Uterus (tissue), 3 donors: ENCODE measurements at regions not wholly inside any gene's neighbourhood (a gene's known extent, or its start where the extent isn't known, plus 50 kb on each side); places are given as distances from the start of the nearest gene placed in this dataset.
"Not testable (repeated sequence)": the region's sequence is repeated elsewhere in the genome, so short reads cannot be mapped to it uniquely, and the experiment has no call there.

Experiments
- DNase-seq, 2 donors: peaks; one replicate each; pipeline ENCODE4 v3.0.0-alpha.2; 2019 to 2020
- H3K27ac ChIP-seq, 2 donors: fragments of 200-600 bp; sonication (generic); 1 replicate in 1 of 2; 2 replicates in 1 of 2; pipeline ENCODE4 v1.5.1; 2016 to 2018
- H3K27me3 ChIP-seq, 2 donors: fragments of 200-600 bp; sonication (generic); one replicate each; pipeline ENCODE4 v1.5.1; 2018 to 2019; ENCODE audit warnings: control low read depth in 1 of 2
- H3K36me3 ChIP-seq, 2 donors: fragments of 200-600 bp; sonication (generic); one replicate each; pipeline ENCODE4 v1.5.1; 2019; ENCODE audit warnings: control low read depth in 1 of 2
- H3K4me1 ChIP-seq, 2 donors: fragments of 200-600 bp; sonication (generic); one replicate each; pipeline ENCODE4 v1.5.1; 2018 to 2019; ENCODE audit warnings: control low read depth in 1 of 2
- H3K4me3 ChIP-seq, 2 donors: fragments of 200-600 bp; sonication (generic); 1 replicate in 1 of 2; 2 replicates in 1 of 2; pipeline ENCODE4 v1.5.1; 2018 to 2019; ENCODE audit warnings: mild to moderate bottlenecking in 1 of 2
- H3K9me3 ChIP-seq, 2 donors: fragments of 200-600 bp; sonication (generic); one replicate each; pipeline ENCODE4 v1.5.1; 2019; ENCODE audit warnings: control low read depth in 1 of 2
- POLR2A ChIP-seq, 2 donors: fragments of 450-650 bp; IDR thresholded peaks; one replicate each; pipeline ENCODE4 v1.6.1; 2016; ENCODE audit warnings: antibody characterized with exemption in 2 of 2, mild to moderate bottlenecking in 1 of 2, moderate library complexity in 1 of 2
- intact Hi-C: fragments of 100-400 bp; cut with DNase I; formaldehyde crosslinking; loops from one replicate; pipeline ENCODE4 v1.15.1; 2023; ENCODE audit warnings: low total_unique reads
- TF ChIP-seq, protein P1 (sequence below), 4 experiments: fragments of 200-600 bp in 2 of 4; fragments of 450-650 bp in 2 of 4; sonication (generic) in 2 of 4; IDR thresholded peaks; one replicate each; pipeline ENCODE4 v1.5.1; 2016 to 2019; ENCODE audit warnings: antibody characterized with exemption in 4 of 4, mild to moderate bottlenecking in 2 of 4, moderate library complexity in 1 of 4
- donor health status: DM: yes; HTN: yes; CAD: no.

DNA sequence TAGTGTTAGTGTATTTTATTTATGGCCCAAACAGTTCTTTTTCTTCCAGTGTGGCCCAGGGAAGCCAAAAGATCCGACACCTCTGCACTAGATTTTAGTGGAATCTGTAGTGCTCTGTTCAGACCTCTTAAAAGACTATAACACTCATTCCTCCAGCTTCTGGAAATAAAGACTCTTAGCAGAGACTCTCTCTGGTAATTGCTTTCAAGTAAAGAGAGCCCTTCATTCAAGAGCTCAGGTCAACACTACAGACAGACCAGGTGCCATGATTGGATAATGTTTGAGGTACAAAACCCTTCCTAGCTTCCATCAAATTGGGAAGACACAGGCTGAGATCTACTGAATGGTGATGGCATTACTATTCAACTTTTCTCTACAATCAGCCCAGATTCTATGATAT lies 255.8 kb downstream of the PRDM9 start:
- Histone ChIP-seq H3K27ac (no peak overlapping the region), H3K4me1 (no peaks in the 10 kb centered on the region), H3K36me3 (no peaks in the 10 kb centered on the region), H3K9me3 (no peaks in the 10 kb centered on the region), H3K4me3 (no peak overlapping the region), H3K27me3 (no peaks in the 10 kb centered on the region)
- no peak for TF ChIP-seq POLR2A (IDR thresholded peaks at IDR 0.05)
- TF ChIP-seq, protein P1, sequence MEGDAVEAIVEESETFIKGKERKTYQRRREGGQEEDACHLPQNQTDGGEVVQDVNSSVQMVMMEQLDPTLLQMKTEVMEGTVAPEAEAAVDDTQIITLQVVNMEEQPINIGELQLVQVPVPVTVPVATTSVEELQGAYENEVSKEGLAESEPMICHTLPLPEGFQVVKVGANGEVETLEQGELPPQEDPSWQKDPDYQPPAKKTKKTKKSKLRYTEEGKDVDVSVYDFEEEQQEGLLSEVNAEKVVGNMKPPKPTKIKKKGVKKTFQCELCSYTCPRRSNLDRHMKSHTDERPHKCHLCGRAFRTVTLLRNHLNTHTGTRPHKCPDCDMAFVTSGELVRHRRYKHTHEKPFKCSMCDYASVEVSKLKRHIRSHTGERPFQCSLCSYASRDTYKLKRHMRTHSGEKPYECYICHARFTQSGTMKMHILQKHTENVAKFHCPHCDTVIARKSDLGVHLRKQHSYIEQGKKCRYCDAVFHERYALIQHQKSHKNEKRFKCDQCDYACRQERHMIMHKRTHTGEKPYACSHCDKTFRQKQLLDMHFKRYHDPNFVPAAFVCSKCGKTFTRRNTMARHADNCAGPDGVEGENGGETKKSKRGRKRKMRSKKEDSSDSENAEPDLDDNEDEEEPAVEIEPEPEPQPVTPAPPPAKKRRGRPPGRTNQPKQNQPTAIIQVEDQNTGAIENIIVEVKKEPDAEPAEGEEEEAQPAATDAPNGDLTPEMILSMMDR (IDR thresholded peaks at IDR 0.05): no peak
- intact Hi-C loops: no loop called here
- no peak for DNase-seq

DNA sequence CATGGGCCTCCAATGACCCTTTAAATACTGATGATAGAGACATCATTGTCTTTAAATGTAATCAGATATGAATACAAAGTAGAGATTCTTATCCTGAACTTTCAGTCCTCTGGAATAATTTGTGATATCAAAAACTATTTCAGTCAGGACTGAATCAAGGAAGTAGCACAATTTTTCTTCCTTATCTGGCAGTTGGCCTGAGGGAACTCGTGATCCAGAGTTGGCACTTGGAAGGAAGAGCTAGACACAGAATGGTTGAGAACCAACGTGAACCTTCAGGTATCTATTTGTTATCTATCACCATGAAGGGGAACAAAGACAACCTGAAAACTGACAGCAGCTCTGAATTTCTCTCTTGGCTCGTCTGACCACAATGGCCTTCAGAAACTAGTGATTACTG lies 269.3 kb downstream of the PRDM9 start:
- DNase-seq: no peak
- no peak overlapping the region for H3K4me3 ChIP-seq

DNA sequence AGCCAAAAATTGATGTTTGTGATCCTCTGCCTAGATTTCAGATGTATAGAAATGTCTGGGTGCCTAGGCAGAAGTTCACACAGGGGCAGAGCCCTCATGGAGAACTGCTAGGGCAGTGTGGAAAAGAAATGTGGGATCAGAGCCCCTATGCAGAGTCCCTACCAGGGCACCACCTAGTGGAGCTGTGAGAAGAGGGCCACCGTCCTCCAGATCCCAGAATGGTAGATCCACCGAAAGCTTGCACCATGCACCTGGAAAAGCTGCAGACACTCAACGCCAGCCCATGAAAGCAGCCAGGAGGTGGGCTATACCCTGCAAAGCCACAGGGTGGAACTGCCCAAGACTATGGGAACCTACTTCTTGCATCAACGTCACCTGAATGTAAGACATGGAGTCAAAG lies 292.9 kb downstream of the PRDM9 start:
- H3K4me3 ChIP-seq, H3K4me1 ChIP-seq, intact Hi-C loops, H3K9me3 ChIP-seq, H3K27me3 ChIP-seq, DNase-seq, H3K36me3 ChIP-seq, H3K27ac ChIP-seq: not testable (repeated sequence)

More for the DNA sequence above, 269.3 kb downstream of the PRDM9 start:
- intact Hi-C loops: no loop called here
- TF ChIP-seq, protein P1 (IDR thresholded peaks at IDR 0.05): no peak
- TF ChIP-seq POLR2A (IDR thresholded peaks at IDR 0.05): no peak
- Histone ChIP-seq H3K36me3 (no peaks in the 10 kb centered on the region), H3K27me3 (no peaks in the 10 kb centered on the region), H3K4me1 (no peaks in the 10 kb centered on the region), H3K27ac (no peak overlapping the region), H3K9me3 (no peaks in the 10 kb centered on the region)

DNA sequence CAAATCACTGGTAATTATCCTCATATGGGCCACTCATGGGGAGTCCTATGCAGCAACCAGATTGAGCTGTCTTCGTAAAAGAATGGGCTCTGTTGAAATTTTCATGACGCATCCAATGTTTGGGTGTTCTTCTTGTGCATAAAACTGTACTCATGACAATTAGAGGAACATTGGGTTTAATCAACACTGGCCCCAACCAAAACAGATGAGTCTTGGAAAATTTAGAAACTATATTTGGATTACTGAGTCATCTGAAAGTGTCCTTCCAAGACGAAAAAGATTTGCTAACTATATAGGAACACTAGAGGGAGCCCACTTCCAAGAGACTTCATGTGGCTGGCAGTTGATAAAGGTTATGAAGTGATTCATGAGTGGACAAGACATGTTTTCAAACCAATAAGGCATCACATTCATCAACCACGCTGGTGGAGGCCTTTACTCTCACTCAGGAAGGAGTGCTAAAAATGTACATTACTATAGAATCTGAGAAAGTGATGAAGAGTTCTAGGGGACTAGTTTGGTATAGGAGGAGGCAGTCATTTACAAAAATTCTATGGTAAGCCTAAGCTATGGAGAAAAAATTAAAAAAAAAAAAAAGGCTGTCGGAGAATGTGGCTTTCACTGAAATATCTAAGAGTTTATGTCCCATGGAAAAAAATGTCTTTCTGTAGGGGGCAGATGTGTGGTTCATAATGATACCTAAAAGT lies 313.5 kb downstream of the PRDM9 start:
- no peaks in the 10 kb centered on the region for H3K9me3 ChIP-seq
- no peaks in the 10 kb centered on the region for H3K27me3 ChIP-seq
- no peak for TF ChIP-seq POLR2A (IDR thresholded peaks at IDR 0.05)
- TF ChIP-seq, protein P1 (IDR thresholded peaks at IDR 0.05): no peak
- intact Hi-C loops: no loop called here
- H3K4me1 ChIP-seq: no peaks in the 10 kb centered on the region
- no peaks in the 10 kb centered on the region for H3K36me3 ChIP-seq
- H3K4me3 ChIP-seq: no peak overlapping the region
- H3K27ac ChIP-seq: no peak overlapping the region
- DNase-seq: no peak

DNA sequence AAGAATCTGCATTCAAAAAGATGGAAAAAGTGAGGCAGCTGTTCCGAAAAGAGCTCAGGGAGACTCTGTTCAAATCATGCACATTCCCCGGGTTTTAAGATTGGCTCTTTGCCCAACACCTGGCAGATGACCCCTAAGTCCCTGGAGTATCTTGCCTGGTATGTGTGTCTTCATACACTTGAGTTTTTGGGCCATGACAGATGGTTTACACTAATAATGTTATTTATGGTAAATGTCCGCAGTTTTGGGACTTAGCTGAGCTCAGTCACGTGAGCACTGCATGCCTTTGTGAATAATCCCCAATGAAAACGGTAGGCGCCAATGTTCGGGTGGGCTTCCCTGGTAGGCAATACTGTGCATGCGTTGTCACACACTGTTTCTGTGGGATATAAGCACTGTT lies 316.1 kb downstream of the PRDM9 start:
- Histone ChIP-seq H3K4me3 (no peak overlapping the region), H3K27ac (no peak overlapping the region), H3K9me3 (no peaks in the 10 kb centered on the region), H3K36me3 (no peaks in the 10 kb centered on the region), H3K27me3 (no peaks in the 10 kb centered on the region), H3K4me1 (no peaks in the 10 kb centered on the region)
- intact Hi-C loops: no loop called here
- no peak for DNase-seq
- TF ChIP-seq, protein P1 (IDR thresholded peaks at IDR 0.05): no peak
- TF ChIP-seq POLR2A (IDR thresholded peaks at IDR 0.05): no peak

DNA sequence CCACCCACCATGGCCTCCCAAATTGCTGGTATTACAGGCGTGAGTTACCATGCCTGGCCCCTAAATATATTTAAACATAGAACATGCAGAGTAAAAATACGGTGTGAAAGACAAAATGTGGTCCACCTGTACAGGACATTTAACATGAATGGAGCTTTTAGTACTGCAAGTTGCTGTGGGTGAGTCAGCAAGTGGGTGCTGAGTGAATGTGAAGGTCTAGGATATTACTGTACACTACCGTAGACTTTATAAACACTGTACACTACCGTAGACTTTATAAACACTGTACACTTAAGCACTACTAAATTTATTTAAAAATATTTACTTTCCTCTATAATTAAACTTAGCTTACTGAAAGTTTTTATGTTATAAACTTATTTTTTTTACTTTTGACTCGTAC lies 317.8 kb downstream of the PRDM9 start:
- no peaks in the 10 kb centered on the region for H3K36me3 ChIP-seq
- H3K4me1 ChIP-seq: no peaks in the 10 kb centered on the region
- no peaks in the 10 kb centered on the region for H3K27me3 ChIP-seq
- H3K27ac ChIP-seq: no peak overlapping the region
- intact Hi-C loops: no loop called here
- TF ChIP-seq POLR2A (IDR thresholded peaks at IDR 0.05): no peak
- TF ChIP-seq, protein P1 (IDR thresholded peaks at IDR 0.05): no peak
- no peak for DNase-seq
- H3K4me3 ChIP-seq: no peak overlapping the region
- H3K9me3 ChIP-seq: no peaks in the 10 kb centered on the region
